ENCODE measurements at regions not wholly inside any gene's neighbourhood (a gene's known extent, or its start where the extent isn't known, plus 50 kb on each side); places are given as distances from the start of the nearest gene placed in this dataset.
"Not testable (repeated sequence)": the region's sequence is repeated elsewhere in the genome, so short reads cannot be mapped to it uniquely, and the experiment has no call there.

- peaks cover 13% of the 10 kb centered on the region for H3K36me3 Mint-ChIP-seq
- no peak overlapping the region for H3K4me3 Mint-ChIP-seq
- no peak overlapping the region for H3K4me3 ChIP-seq (ENCODE audit: low read length)
- intact Hi-C loops (cut with micrococcal nuclease), result no loop called here
- H3K9me3 Mint-ChIP-seq, result peaks cover 7 to 13% of the 10 kb centered on the region in 2 donors
- no peak for DNase-seq
- H3K4me1 Mint-ChIP-seq, result no peaks in the 10 kb centered on the region
- no peaks in the 10 kb centered on the region for H3K4me1 ChIP-seq (ENCODE audit: control insufficient read depth, insufficient read depth, low read length)
- WGBS (ENCODE audit: insufficient coverage), result no CpG with 5 or more reads among the region's 1 CpG
- H3K27ac ChIP-seq (ENCODE audit: low read length), result no peak overlapping the region
- H3K9me3 ChIP-seq (ENCODE audit: control insufficient read depth, insufficient read depth, low read length), result peaks cover 11% of the 10 kb centered on the region
- no peaks in the 10 kb centered on the region for H3K27me3 ChIP-seq (ENCODE audit: control insufficient read depth, insufficient read depth, low read length)
- H3K36me3 ChIP-seq (ENCODE audit: control insufficient read depth, insufficient read depth, low read length), result no peaks in the 10 kb centered on the region
- H3K27me3 Mint-ChIP-seq (ENCODE audit: low read depth in 2 of 2), result peaks cover 0 to 24% of the 10 kb centered on the region in 2 donors
- ATAC-seq, result no peak
- no peak overlapping the region for H3K27ac Mint-ChIP-seq
- no peak for TF ChIP-seq CTCF (IDR thresholded peaks at IDR 0.05)
These were observed 79.2 kb upstream of the NCK2 start for GRCh38 chr2:105665480-105665879.

DNA sequence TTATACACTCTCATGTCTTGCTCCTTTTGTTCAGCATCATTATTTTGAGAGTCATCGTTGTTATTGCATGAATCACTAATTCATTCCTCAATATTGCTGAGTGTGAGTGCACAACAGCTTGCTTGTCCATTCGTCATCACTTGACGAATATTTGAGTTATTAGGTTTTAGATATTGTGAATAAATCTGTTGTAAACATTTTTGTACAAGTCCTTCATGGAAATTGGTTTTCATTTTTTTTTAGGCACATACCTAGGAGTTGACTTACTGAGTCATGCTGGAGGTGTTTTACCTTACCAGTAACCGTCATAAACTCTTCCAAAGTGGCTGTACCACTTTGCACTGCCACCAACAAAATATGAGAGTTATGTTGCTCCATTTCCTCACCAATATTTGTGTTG lies 84.2 kb upstream of the NCK2 start:
- H3K27me3 Mint-ChIP-seq (ENCODE audit: low read depth in 2 of 2), result peaks cover 9 to 48% of the 10 kb centered on the region in 2 donors
- TF ChIP-seq CTCF (IDR thresholded peaks at IDR 0.05), result no peak
- H3K9me3 Mint-ChIP-seq, result peaks cover 3 to 7% of the 10 kb centered on the region in 2 donors
- H3K36me3 Mint-ChIP-seq, result peaks cover 8% of the 10 kb centered on the region
- ATAC-seq, result no peak
- no peak overlapping the region for H3K27ac Mint-ChIP-seq
- no peak overlapping the region for H3K4me3 Mint-ChIP-seq
- intact Hi-C loops (cut with micrococcal nuclease), result no loop called here
- H3K4me1 Mint-ChIP-seq, result no peaks in the 10 kb centered on the region
- H3K27ac ChIP-seq (ENCODE audit: low read length), result no peak overlapping the region
- H3K4me1 ChIP-seq (ENCODE audit: control insufficient read depth, insufficient read depth, low read length), result no peaks in the 10 kb centered on the region
- H3K27me3 ChIP-seq (ENCODE audit: control insufficient read depth, insufficient read depth, low read length), result no peaks in the 10 kb centered on the region
- DNase-seq, result no peak
- H3K36me3 ChIP-seq (ENCODE audit: control insufficient read depth, insufficient read depth, low read length), result no peaks in the 10 kb centered on the region
- H3K9me3 ChIP-seq (ENCODE audit: control insufficient read depth, insufficient read depth, low read length), result no peaks in the 10 kb centered on the region
- H3K4me3 ChIP-seq (ENCODE audit: low read length), result no peak overlapping the region
- 100% methylated on average over 2 of the region's 4 CpGs for WGBS (ENCODE audit: insufficient coverage)

GRCh38 chr2:105655723-105656606 lies 88.7 kb upstream of the NCK2 start:
- H3K9me3 Mint-ChIP-seq; H3K4me1 Mint-ChIP-seq; H3K4me1 ChIP-seq (ENCODE audit: control insufficient read depth, insufficient read depth, low read length); intact Hi-C loops (cut with micrococcal nuclease); H3K4me3 Mint-ChIP-seq; DNase-seq; ATAC-seq; H3K36me3 ChIP-seq (ENCODE audit: control insufficient read depth, insufficient read depth, low read length); H3K27ac ChIP-seq (ENCODE audit: low read length); H3K4me3 ChIP-seq (ENCODE audit: low read length); H3K27ac Mint-ChIP-seq; H3K36me3 Mint-ChIP-seq; H3K27me3 ChIP-seq (ENCODE audit: control insufficient read depth, insufficient read depth, low read length); H3K9me3 ChIP-seq (ENCODE audit: control insufficient read depth, insufficient read depth, low read length): not testable (repeated sequence)
- H3K27me3 Mint-ChIP-seq (ENCODE audit: low read depth in 2 of 2), result peaks cover 9 to 29% of the 10 kb centered on the region in 2 donors
- whole genome bisulfite sequencing (ENCODE audit: insufficient coverage), result 92% methylated on average over 4 of the region's 4 CpGs

DNA sequence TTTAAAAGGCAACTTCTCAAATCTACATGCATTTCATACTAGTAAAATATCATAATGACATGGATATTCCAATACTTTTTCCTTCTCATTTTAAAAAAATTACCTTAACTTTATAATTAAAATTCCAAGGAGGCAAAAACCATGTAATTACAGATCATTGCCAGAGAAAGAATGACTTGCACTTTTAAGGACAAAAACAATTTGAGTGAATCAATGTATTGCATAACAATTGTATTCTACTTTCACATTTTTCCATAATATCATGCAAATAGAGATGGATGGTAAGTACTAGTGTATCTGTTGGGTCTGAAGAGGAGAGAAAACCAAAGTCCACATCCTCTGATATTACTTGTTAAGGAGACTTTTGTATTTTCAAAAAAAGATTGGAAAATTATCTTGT lies 89.5 kb upstream of the NCK2 start:
- ATAC-seq, result no peak
- no peak for TF ChIP-seq CTCF (IDR thresholded peaks at IDR 0.05)

More for the DNA sequence above, 89.5 kb upstream of the NCK2 start:
- intact Hi-C loops (cut with micrococcal nuclease), result no loop called here
- H3K4me3 Mint-ChIP-seq, result no peak overlapping the region
- Histone ChIP-seq H3K36me3 (ENCODE audit: control insufficient read depth, insufficient read depth, low read length) (no peaks in the 10 kb centered on the region), H3K4me1 (ENCODE audit: control insufficient read depth, insufficient read depth, low read length) (no peaks in the 10 kb centered on the region), H3K4me3 (ENCODE audit: low read length) (no peak overlapping the region), H3K27ac (ENCODE audit: low read length) (no peak overlapping the region), H3K9me3 (ENCODE audit: control insufficient read depth, insufficient read depth, low read length) (no peaks in the 10 kb centered on the region), H3K27me3 (ENCODE audit: control insufficient read depth, insufficient read depth, low read length) (no peaks in the 10 kb centered on the region)
- no peaks in the 10 kb centered on the region for H3K9me3 Mint-ChIP-seq
- DNase-seq, result no peak
- peaks cover 9 to 25% of the 10 kb centered on the region in 2 donors for H3K27me3 Mint-ChIP-seq (ENCODE audit: low read depth in 2 of 2)
- H3K36me3 Mint-ChIP-seq, result no peaks in the 10 kb centered on the region
- H3K4me1 Mint-ChIP-seq, result no peaks in the 10 kb centered on the region
- H3K27ac Mint-ChIP-seq, result no peak overlapping the region
